Heart left ventricle (tissue), 16 donors: ENCODE measurements at regions not wholly inside any gene's neighbourhood (a gene's known extent, or its start where the extent isn't known, plus 50 kb on each side); places are given as distances from the start of the nearest gene placed in this dataset.
A peak's percentile ranks its signal among the peaks of the same experiment; 100 is the strongest.

Source experiments
- ATAC-seq, 4 donors: fragments of 200-7000 bp; cut with Tn5 transposase; one replicate each; pipeline ENCODE4 v1.9.1; 2020 to 2022; ENCODE audit warnings: moderate library complexity in 4 of 4, mild to moderate bottlenecking in 3 of 4, moderate number of reproducible peaks in 1 of 4
- DNase-seq, 5 donors: peaks; one replicate each; pipeline ENCODE4 v3.0.0-alpha.2; 2020
- H3K27ac ChIP-seq, 12 donors: fragments of 200-600 bp; sonication (generic) in 4 of 12; one replicate each; pipeline versions ENCODE4 v1.5.0 to v1.8.0; 2016 to 2022; ENCODE audit warnings: mild to moderate bottlenecking in 2 of 12
- H3K27me3 ChIP-seq, 9 donors: fragments of 200-600 bp; sonication (generic) in 2 of 9; one replicate each; pipeline versions ENCODE4 v1.5.1 to v1.8.0; 2016 to 2022; ENCODE audit warnings: mild to moderate bottlenecking in 3 of 9
- H3K36me3 ChIP-seq, 9 donors: fragments of 200-600 bp; sonication (generic) in 2 of 9; one replicate each; pipeline versions ENCODE4 v1.5.0 to v1.8.0; 2018 to 2022; ENCODE audit warnings: mild to moderate bottlenecking in 2 of 9
- H3K4me1 ChIP-seq, 12 donors: fragments of 200-600 bp; sonication (generic) in 4 of 12; one replicate each; pipeline versions ENCODE4 v1.5.0 to v1.8.0; 2016 to 2022; ENCODE audit warnings: mild to moderate bottlenecking in 3 of 12
- H3K4me3 ChIP-seq, 12 donors: fragments of 200-600 bp; sonication (generic) in 4 of 12; one replicate each; pipeline versions ENCODE4 v1.5.0 to v1.8.0; 2017 to 2022; ENCODE audit warnings: mild to moderate bottlenecking in 9 of 12, moderate library complexity in 4 of 12
- H3K9me3 ChIP-seq, 12 donors: fragments of 200-600 bp; sonication (generic) in 4 of 12; one replicate each; pipeline versions ENCODE4 v1.5.0 to v1.8.0; 2016 to 2022; ENCODE audit warnings: mild to moderate bottlenecking in 1 of 12
- CTCF ChIP-seq, 12 donors: fragments of 200-600 bp; sonication (generic) in 4 of 12; IDR thresholded peaks; one replicate each; pipeline versions ENCODE4 v1.5.0 to v1.8.0; 2018 to 2022; ENCODE audit warnings: antibody characterized with exemption in 12 of 12, mild to moderate bottlenecking in 5 of 12
- POLR2A ChIP-seq, 2 donors: fragments of 450-650 bp; IDR thresholded peaks; one replicate each; pipeline ENCODE4 v1.6.1; 2017; ENCODE audit warnings: antibody characterized with exemption in 2 of 2, mild to moderate bottlenecking in 2 of 2, moderate library complexity in 2 of 2
- WGBS, 4 donors: extraction: QIAGEN DNeasy Blood & Tissue Kit in 2 of 4; methylation state at CpG; one replicate each; pipeline versions ENCODE4 v1.1.5 to v1.1.7; 2013 to 2018; 5-methylcytosine and 5-hydroxymethylcytosine counted together
- intact Hi-C, 10 donors: fragments of 100-400 bp; cut with DNase I; formaldehyde crosslinking; loops; one replicate each; pipeline versions ENCODE4 v1.11.1 to v1.14.2; 2022
- donor health status: ischemic (EF 13 %, LVEDD 7.1; RV severe dilation, severe dysfunction).
- donor health status: healthy with polysubstance abuse.
- donor health status: DM: no; HTN: yes; CAD: no.
- donor health status: DM: no; HTN: no; CAD: no.
- donor health status: ischemic (EF 25% LVEDD 6.9; RV normal size, moderate dysfunction).
- donor health status: ischemic (EF 25% LVEDD 5.7; RV mildly dilated, moderate dysfunction).
- donor health status: healthy.
- donor health status: DM: yes; HTN: yes; CAD: no.
- donor health status: ischemic (EF 35%, LVEDD 5.7; RV mildly dilated, moderate dysfunction).
- donor health status: nonischemic (EF 11% LVEDD 7.7; RV severe dilation, severe dysfunction).
- donor health status: DM: yes; HTN: yes; CAD: no.
- donor health status: PGD.
- donor health status: ischemic (EF 29% LVEDD 5.4; RV normal size, mild dysfunction).
- donor health status: nonischemic (EF 23%, LVEDD 6.1; RV moderate dilation, normal function).

GRCh38 chr2:219699440-219699821 is 72.0 kb downstream of the SLC4A3 start:
- intact Hi-C loops = no loop called here
- Histone ChIP-seq H3K4me3 (no peak overlapping the region), H3K27ac (no peak overlapping the region), H3K27me3 (peaks cover 0 to 6% (median 0%) of the 10 kb centered on the region in 9 donors), H3K4me1 (peaks cover 0 to 32% (median 9%) of the 10 kb centered on the region in 12 donors), H3K36me3 (no peaks in the 10 kb centered on the region), H3K9me3 (no peaks in the 10 kb centered on the region)
- no peak for ATAC-seq
- no peak for DNase-seq
- 85 to 91% (median 87%) methylated on average over 8 of the region's 8 CpGs for WGBS, 4 donors
- no peak for TF ChIP-seq POLR2A (IDR thresholded peaks at IDR 0.05)
- TF ChIP-seq CTCF (IDR thresholded peaks at IDR 0.05) = no peak

GRCh38 chr2:219701847-219702634 is 74.6 kb downstream of the SLC4A3 start:
- ATAC-seq (peak; percentile 49 to 62 (median 56)), DNase-seq (peak; percentile 28 to 74 (median 66))
- no peak for TF ChIP-seq CTCF (IDR thresholded peaks at IDR 0.05)
- TF ChIP-seq POLR2A (IDR thresholded peaks at IDR 0.05) = no peak
- H3K9me3 ChIP-seq = no peaks in the 10 kb centered on the region
- intact Hi-C loops = no loop called here
- no peak overlapping the region for H3K4me3 ChIP-seq
- H3K4me1 ChIP-seq = peaks cover 0 to 45% (median 12%) of the 10 kb centered on the region in 12 donors
- 33 to 43% (median 39%) methylated on average over 8 of the region's 8 CpGs for WGBS, 4 donors
- peak overlapping the region in 8 of 12 donors; percentile 11 to 59 (median 45) for H3K27ac ChIP-seq
- H3K27me3 ChIP-seq = peaks cover 0 to 2% (median 0%) of the 10 kb centered on the region in 9 donors
- no peaks in the 10 kb centered on the region for H3K36me3 ChIP-seq

- H3K9me3 ChIP-seq = no peaks in the 10 kb centered on the region
- TF ChIP-seq POLR2A (IDR thresholded peaks at IDR 0.05) (no peak), CTCF (IDR thresholded peaks at IDR 0.05) (no peak)
- 49 to 67% (median 58%) methylated on average over 7 of the region's 7 CpGs for WGBS, 4 donors
- intact Hi-C loops = no loop called here
- no peak overlapping the region for H3K4me3 ChIP-seq
- DNase-seq (no peak), ATAC-seq (peak in 2 of 4 donors; percentile 4 to 9)
- H3K36me3 ChIP-seq = no peaks in the 10 kb centered on the region
- peaks cover 0 to 42% (median 12%) of the 10 kb centered on the region in 12 donors for H3K4me1 ChIP-seq
- H3K27ac ChIP-seq = no peak overlapping the region
- no peaks in the 10 kb centered on the region for H3K27me3 ChIP-seq
Observed at GRCh38 chr2:219702796-219703545, 75.5 kb downstream of the SLC4A3 start.

GRCh38 chr2:219704878-219705277 is 77.4 kb downstream of the SLC4A3 start:
- Histone ChIP-seq H3K27ac (peak overlapping the region in 3 of 12 donors; percentile 3 to 24 (median 17)), H3K9me3 (no peaks in the 10 kb centered on the region), H3K36me3 (no peaks in the 10 kb centered on the region), H3K4me3 (no peak overlapping the region), H3K27me3 (no peaks in the 10 kb centered on the region), H3K4me1 (peaks cover 0 to 52% (median 12%) of the 10 kb centered on the region in 12 donors)
- ATAC-seq (no peak), DNase-seq (no peak)
- TF ChIP-seq CTCF (IDR thresholded peaks at IDR 0.05) = no peak
- no peak for TF ChIP-seq POLR2A (IDR thresholded peaks at IDR 0.05)
- WGBS, 4 donors = 87 to 97% (median 90%) methylated on average over 2 of the region's 2 CpGs
- intact Hi-C loops = no loop called here
